CD4-positive, CD25-positive, alpha-beta regulatory T cell (primary cell): ENCODE measurements at regions not wholly inside any gene's neighbourhood (a gene's known extent, or its start where the extent isn't known, plus 50 kb on each side); places are given as distances from the start of the nearest gene placed in this dataset.

ENCODE experiments used
- ATAC-seq, 2 donors: fragments of 150-1000 bp; cut with Tn5 transposase; one replicate each; pipeline ENCODE4 v1.10.0; 2021; ENCODE audit warnings: low read depth in 2 of 2, moderate number of reproducible peaks in 2 of 2, moderate library complexity in 1 of 2
- DNase-seq, 3 donors: peaks; one replicate each; pipeline versions ENCODE4 v3.0.0 to v3.0.0-alpha.2; 2012 to 2022; ENCODE audit warnings: mixed read lengths in 1 of 3
- H3K27ac ChIP-seq: one replicate; pipeline ENCODE4 v1.7.0; 2013; ENCODE audit warnings: mild to moderate bottlenecking, low read length; ENCODE audit not compliant: insufficient read depth, poor library complexity, severe bottlenecking
- H3K27me3 ChIP-seq: one replicate; pipeline ENCODE4 v1.7.0; 2013; ENCODE audit warnings: low read length; ENCODE audit not compliant: control insufficient read depth, insufficient read depth
- H3K36me3 ChIP-seq: one replicate; pipeline ENCODE4 v1.7.0; 2013; ENCODE audit warnings: mild to moderate bottlenecking, low read length, moderate library complexity; ENCODE audit not compliant: control insufficient read depth, insufficient read depth
- H3K4me1 ChIP-seq: 2 replicates; pipeline ENCODE4 v1.7.0; 2013; ENCODE audit warnings: mild to moderate bottlenecking, low read length; ENCODE audit not compliant: insufficient read depth, control insufficient read depth, poor library complexity, severe bottlenecking
- H3K4me3 ChIP-seq: one replicate; pipeline ENCODE4 v1.7.0; 2013; ENCODE audit warnings: low read depth, mild to moderate bottlenecking, low read length, moderate library complexity
- H3K9me3 ChIP-seq, 2 experiments: 1 replicate in 1 of 2; 2 replicates in 1 of 2; pipeline ENCODE4 v1.7.0; 2013; ENCODE audit warnings: low read length in 2 of 2, mild to moderate bottlenecking in 1 of 2, moderate library complexity in 1 of 2; ENCODE audit not compliant: control insufficient read depth in 2 of 2
- H3K27ac Mint-ChIP-seq, 3 donors: one replicate each; pipeline ENCODE4 v1.8.0; 2020 to 2022; ENCODE audit warnings: mild to moderate bottlenecking in 3 of 3, mixed read lengths in 3 of 3, moderate library complexity in 2 of 3
- H3K27me3 Mint-ChIP-seq: one replicate; pipeline ENCODE4 v1.8.0; 2022; ENCODE audit warnings: mild to moderate bottlenecking, mixed read lengths
- H3K36me3 Mint-ChIP-seq: one replicate; pipeline ENCODE4 v1.8.0; 2020; ENCODE audit warnings: mixed read lengths
- H3K4me1 Mint-ChIP-seq, 4 donors: one replicate each; pipeline ENCODE4 v1.8.0; 2020 to 2022; ENCODE audit warnings: mixed read lengths in 4 of 4, mild to moderate bottlenecking in 1 of 4
- H3K4me3 Mint-ChIP-seq, 4 donors: one replicate each; pipeline ENCODE4 v1.8.0; 2020 to 2022; ENCODE audit warnings: mild to moderate bottlenecking in 4 of 4, mixed read lengths in 4 of 4, moderate library complexity in 3 of 4
- H3K9me3 Mint-ChIP-seq, 7 donors: one replicate each; pipeline ENCODE4 v1.8.0; 2020 to 2022; ENCODE audit warnings: mixed read lengths in 7 of 7, mild to moderate bottlenecking in 3 of 7, moderate library complexity in 2 of 7

GRCh38 chr4:11525085-11525484 lies 96.4 kb upstream of the HS3ST1 start:
- no peaks in the 10 kb centered on the region for H3K36me3 Mint-ChIP-seq
- DNase-seq (no peak), ATAC-seq (no peak)
- H3K9me3 ChIP-seq, result no peaks in the 10 kb centered on the region
- H3K4me1 ChIP-seq, result no peaks in the 10 kb centered on the region
- H3K9me3 Mint-ChIP-seq, result peaks cover 0 to 4% (median 0%) of the 10 kb centered on the region in 7 donors
- H3K4me1 Mint-ChIP-seq, result peaks cover 0 to 2% (median 0%) of the 10 kb centered on the region in 4 donors
- peaks cover 4% of the 10 kb centered on the region for H3K27me3 Mint-ChIP-seq
- no peak overlapping the region for H3K4me3 ChIP-seq
- H3K4me3 Mint-ChIP-seq, result no peak overlapping the region
- H3K36me3 ChIP-seq, result no peaks in the 10 kb centered on the region
- no peaks in the 10 kb centered on the region for H3K27me3 ChIP-seq
- H3K27ac ChIP-seq, result no peak overlapping the region
- no peak overlapping the region for H3K27ac Mint-ChIP-seq

- Mint-ChIP-seq H3K4me1 (no peaks in the 10 kb centered on the region), H3K9me3 (peaks cover 0 to 1% (median 0%) of the 10 kb centered on the region in 7 donors), H3K36me3 (no peaks in the 10 kb centered on the region), H3K27ac (no peak overlapping the region), H3K27me3 (peaks cover 4% of the 10 kb centered on the region), H3K4me3 (no peak overlapping the region)
- DNase-seq, result no peak
- no peak for ATAC-seq
- H3K36me3 ChIP-seq, result no peaks in the 10 kb centered on the region
- no peak overlapping the region for H3K27ac ChIP-seq
- H3K4me1 ChIP-seq, result no peaks in the 10 kb centered on the region
- no peak overlapping the region for H3K4me3 ChIP-seq
- H3K27me3 ChIP-seq, result no peaks in the 10 kb centered on the region
- H3K9me3 ChIP-seq, result no peaks in the 10 kb centered on the region
These were observed 90.1 kb upstream of the HS3ST1 start for GRCh38 chr4:11518754-11519153.

GRCh38 chr4:11514779-11515419 lies 86.2 kb upstream of the HS3ST1 start:
- H3K4me3 ChIP-seq, result no peak overlapping the region
- DNase-seq (peak in 1 of 3 donors; percentile 7), ATAC-seq (no peak)
- H3K27me3 ChIP-seq, result no peaks in the 10 kb centered on the region
- Mint-ChIP-seq H3K9me3 (peaks cover 0 to 2% (median under 1%) of the 10 kb centered on the region in 7 donors), H3K4me1 (no peaks in the 10 kb centered on the region), H3K27me3 (peaks cover 7% of the 10 kb centered on the region), H3K4me3 (no peak overlapping the region), H3K27ac (no peak overlapping the region), H3K36me3 (peaks cover under 1% of the 10 kb centered on the region)
- no peaks in the 10 kb centered on the region for H3K36me3 ChIP-seq
- H3K9me3 ChIP-seq, result no peaks in the 10 kb centered on the region
- no peak overlapping the region for H3K27ac ChIP-seq
- H3K4me1 ChIP-seq, result no peaks in the 10 kb centered on the region

GRCh38 chr4:11514003-11514402 lies 85.3 kb upstream of the HS3ST1 start:
- Histone ChIP-seq H3K36me3 (no peaks in the 10 kb centered on the region), H3K4me1 (no peaks in the 10 kb centered on the region), H3K4me3 (no peak overlapping the region), H3K27ac (no peak overlapping the region), H3K27me3 (no peaks in the 10 kb centered on the region), H3K9me3 (no peaks in the 10 kb centered on the region)
- Mint-ChIP-seq H3K27ac (no peak overlapping the region), H3K4me1 (no peaks in the 10 kb centered on the region), H3K9me3 (peaks cover 0 to 6% (median 2%) of the 10 kb centered on the region in 7 donors), H3K36me3 (peaks cover 3% of the 10 kb centered on the region), H3K27me3 (peaks cover 10% of the 10 kb centered on the region), H3K4me3 (no peak overlapping the region)
- DNase-seq (no peak), ATAC-seq (no peak)

- Histone ChIP-seq H3K4me3 (no peak overlapping the region), H3K9me3 (no peaks in the 10 kb centered on the region), H3K27me3 (no peaks in the 10 kb centered on the region), H3K4me1 (no peaks in the 10 kb centered on the region), H3K36me3 (no peaks in the 10 kb centered on the region), H3K27ac (no peak overlapping the region)
- no peak for ATAC-seq
- no peak for DNase-seq
- Mint-ChIP-seq H3K9me3 (peaks cover 0 to 6% (median 2%) of the 10 kb centered on the region in 7 donors), H3K27me3 (peaks cover 10% of the 10 kb centered on the region), H3K4me3 (no peak overlapping the region), H3K27ac (no peak overlapping the region), H3K4me1 (no peaks in the 10 kb centered on the region), H3K36me3 (peaks cover 3% of the 10 kb centered on the region)
These were observed 84.2 kb upstream of the HS3ST1 start for GRCh38 chr4:11512871-11513270.

GRCh38 chr4:11511321-11511720 lies 82.6 kb upstream of the HS3ST1 start:
- Mint-ChIP-seq H3K27ac (no peak overlapping the region), H3K36me3 (peaks cover 3% of the 10 kb centered on the region), H3K4me1 (peaks cover 0 to 3% (median 0%) of the 10 kb centered on the region in 4 donors), H3K27me3 (peaks cover 7% of the 10 kb centered on the region), H3K9me3 (peaks cover 0 to 6% (median 2%) of the 10 kb centered on the region in 7 donors), H3K4me3 (no peak overlapping the region)
- H3K4me1 ChIP-seq, result no peaks in the 10 kb centered on the region
- H3K36me3 ChIP-seq, result no peaks in the 10 kb centered on the region
- ATAC-seq (no peak), DNase-seq (no peak)
- no peaks in the 10 kb centered on the region for H3K9me3 ChIP-seq
- H3K27me3 ChIP-seq, result no peaks in the 10 kb centered on the region
- H3K4me3 ChIP-seq, result no peak overlapping the region
- no peak overlapping the region for H3K27ac ChIP-seq

GRCh38 chr4:11507920-11508319 lies 79.2 kb upstream of the HS3ST1 start:
- Histone ChIP-seq H3K4me3 (no peak overlapping the region), H3K4me1 (peaks cover 4% of the 10 kb centered on the region), H3K9me3 (no peaks in the 10 kb centered on the region), H3K27me3 (no peaks in the 10 kb centered on the region), H3K36me3 (no peaks in the 10 kb centered on the region), H3K27ac (no peak overlapping the region)
- Mint-ChIP-seq H3K4me3 (no peak overlapping the region), H3K9me3 (peaks cover 0 to 6% (median 2%) of the 10 kb centered on the region in 7 donors), H3K36me3 (peaks cover 3% of the 10 kb centered on the region), H3K4me1 (peaks cover 0 to 17% (median 8%) of the 10 kb centered on the region in 4 donors), H3K27me3 (peaks cover 7% of the 10 kb centered on the region), H3K27ac (no peak overlapping the region)
- ATAC-seq, result no peak
- no peak for DNase-seq

- H3K4me1 ChIP-seq, result peaks cover 4% of the 10 kb centered on the region
- H3K27ac ChIP-seq, result no peak overlapping the region
- Mint-ChIP-seq H3K36me3 (peaks cover 3% of the 10 kb centered on the region), H3K27ac (no peak overlapping the region), H3K4me1 (peaks cover 0 to 17% (median 8%) of the 10 kb centered on the region in 4 donors), H3K4me3 (no peak overlapping the region), H3K9me3 (peaks cover 0 to 11% (median 2%) of the 10 kb centered on the region in 7 donors), H3K27me3 (peaks cover 7% of the 10 kb centered on the region)
- DNase-seq (no peak), ATAC-seq (no peak)
- no peaks in the 10 kb centered on the region for H3K36me3 ChIP-seq
- H3K4me3 ChIP-seq, result no peak overlapping the region
- H3K9me3 ChIP-seq, result no peaks in the 10 kb centered on the region
- H3K27me3 ChIP-seq, result no peaks in the 10 kb centered on the region
These were observed 77.5 kb upstream of the HS3ST1 start for GRCh38 chr4:11506194-11506593.
